Gastroesophageal sphincter (tissue), 3 donors: ENCODE measurements at regions not wholly inside any gene's neighbourhood (a gene's known extent, or its start where the extent isn't known, plus 50 kb on each side); places are given as distances from the start of the nearest gene placed in this dataset.

Experiments
- EP300 ChIP-seq: sonication (generic); formaldehyde crosslinking; IDR thresholded peaks from one replicate; pipeline ENCODE4 v1.6.1; 2017; ENCODE audit warnings: antibody characterized with exemption, mild to moderate bottlenecking
- TF ChIP-seq, protein P1 (sequence below), 4 experiments: fragments of 200-600 bp in 2 of 4; fragments of 450-650 bp in 2 of 4; sonication (generic) in 1 of 4; IDR thresholded peaks; one replicate each; pipeline ENCODE4 v1.5.1; 2017 to 2019; ENCODE audit warnings: antibody characterized with exemption in 4 of 4, mild to moderate bottlenecking in 2 of 4, moderate library complexity in 2 of 4

DNA sequence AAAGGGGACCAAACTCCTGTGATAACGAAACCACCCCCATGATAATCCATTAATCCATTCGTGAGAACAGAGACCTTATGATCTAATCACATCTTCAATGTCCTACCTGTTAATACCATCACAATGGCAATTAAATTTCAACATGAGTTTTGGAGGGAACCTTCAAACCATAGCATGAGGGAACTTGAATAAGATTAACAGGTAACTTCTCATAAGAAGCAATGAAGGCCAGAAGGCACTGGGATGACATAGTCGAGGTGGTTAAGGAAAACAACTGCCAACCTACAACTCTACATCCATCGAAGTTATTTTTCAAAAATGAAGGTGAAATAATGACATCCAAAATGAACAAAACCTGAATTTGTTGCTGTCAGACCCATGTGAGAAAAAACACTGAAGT lies 478.9 kb downstream of the EDEM1 start:
- TF ChIP-seq, protein P1, sequence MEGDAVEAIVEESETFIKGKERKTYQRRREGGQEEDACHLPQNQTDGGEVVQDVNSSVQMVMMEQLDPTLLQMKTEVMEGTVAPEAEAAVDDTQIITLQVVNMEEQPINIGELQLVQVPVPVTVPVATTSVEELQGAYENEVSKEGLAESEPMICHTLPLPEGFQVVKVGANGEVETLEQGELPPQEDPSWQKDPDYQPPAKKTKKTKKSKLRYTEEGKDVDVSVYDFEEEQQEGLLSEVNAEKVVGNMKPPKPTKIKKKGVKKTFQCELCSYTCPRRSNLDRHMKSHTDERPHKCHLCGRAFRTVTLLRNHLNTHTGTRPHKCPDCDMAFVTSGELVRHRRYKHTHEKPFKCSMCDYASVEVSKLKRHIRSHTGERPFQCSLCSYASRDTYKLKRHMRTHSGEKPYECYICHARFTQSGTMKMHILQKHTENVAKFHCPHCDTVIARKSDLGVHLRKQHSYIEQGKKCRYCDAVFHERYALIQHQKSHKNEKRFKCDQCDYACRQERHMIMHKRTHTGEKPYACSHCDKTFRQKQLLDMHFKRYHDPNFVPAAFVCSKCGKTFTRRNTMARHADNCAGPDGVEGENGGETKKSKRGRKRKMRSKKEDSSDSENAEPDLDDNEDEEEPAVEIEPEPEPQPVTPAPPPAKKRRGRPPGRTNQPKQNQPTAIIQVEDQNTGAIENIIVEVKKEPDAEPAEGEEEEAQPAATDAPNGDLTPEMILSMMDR (IDR thresholded peaks at IDR 0.05): no peak
- TF ChIP-seq EP300: no peak
